NCI-H1417 treated with DMSO at 0.1 percent for 48 hours (cell line): ENCODE measurements at regions not wholly inside any gene's neighbourhood (a gene's known extent, or its start where the extent isn't known, plus 50 kb on each side); places are given as distances from the start of the nearest gene placed in this dataset.

Source experiments
- DNase-seq: peaks from one replicate; lab custom pipeline; 2025; lab: John Stamatoyannopoulos, UW

- no peak for DNase-seq
These were observed 267.8 kb downstream of the ENGASE start for GRCh38 chr17:79342376-79342775.

GRCh38 chr17:79341816-79342215, 267.2 kb downstream of the ENGASE start:
- DNase-seq: no peak

DNA sequence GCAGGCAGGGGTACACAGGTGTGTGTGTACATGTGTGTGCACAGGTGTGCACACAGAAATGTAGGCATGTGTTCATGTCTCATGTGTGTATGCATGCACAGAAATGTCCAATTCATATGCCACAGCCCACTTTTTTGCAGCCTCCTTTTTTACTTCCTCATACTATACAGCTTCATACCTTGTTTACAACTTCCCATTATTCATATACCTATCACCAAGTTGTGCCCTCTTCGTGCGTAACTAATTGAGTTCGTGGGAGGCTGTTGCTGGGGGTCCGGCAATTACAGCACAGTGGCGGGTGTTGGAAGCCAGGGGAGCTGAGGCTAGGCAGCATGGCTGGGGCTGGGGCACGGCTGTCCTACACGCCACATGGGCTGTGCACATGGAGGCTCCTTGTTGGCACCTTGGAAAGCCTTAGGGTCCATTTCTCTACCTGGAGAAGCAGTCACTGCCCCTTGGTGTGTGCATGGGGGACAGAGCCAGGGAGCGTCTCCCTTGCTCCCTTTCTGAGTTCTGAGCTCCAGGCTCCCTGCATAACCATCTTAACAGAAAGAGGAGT, 266.7 kb downstream of the ENGASE start:
- no peak for DNase-seq

DNA sequence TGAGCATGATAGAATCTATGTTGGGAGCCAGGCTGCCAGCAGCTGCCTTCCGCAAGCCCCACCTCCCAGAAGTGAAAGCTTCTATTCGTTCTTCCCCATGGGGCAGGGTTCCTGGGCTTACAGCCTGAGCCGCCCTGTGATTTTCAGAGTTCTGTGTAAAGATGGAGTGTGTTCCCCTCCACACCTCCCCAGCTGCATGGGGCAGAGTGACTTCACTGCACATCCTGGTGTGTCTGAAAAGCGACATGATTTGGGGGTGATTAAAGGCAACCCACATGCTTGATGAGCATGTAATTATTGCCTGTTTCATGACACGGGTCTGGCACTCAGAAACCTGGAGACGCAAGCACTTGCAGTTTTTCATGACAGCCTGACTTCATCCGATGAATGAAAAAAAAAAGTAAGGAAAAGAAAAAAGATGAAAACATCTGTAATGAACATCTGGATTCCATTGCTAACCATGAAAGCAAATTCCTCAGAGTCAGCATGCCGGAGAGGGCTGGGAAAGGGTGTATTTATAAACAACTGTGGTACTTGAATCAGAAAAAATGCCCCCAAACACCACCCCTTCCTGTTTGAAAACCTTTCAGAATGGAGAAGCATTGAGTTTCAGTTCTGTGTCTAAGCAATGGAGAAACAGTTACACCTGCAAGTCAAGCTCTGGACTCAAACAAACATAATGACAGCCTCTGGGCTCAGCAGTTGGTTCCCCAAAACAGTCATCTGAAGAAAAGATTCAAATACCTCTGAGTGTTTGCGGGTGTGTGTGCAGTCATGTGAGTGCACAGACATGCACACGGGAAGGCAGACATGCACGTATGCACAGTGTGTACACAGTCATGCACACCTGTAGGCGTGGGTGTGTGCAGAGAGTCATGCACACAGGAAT, 266.0 kb downstream of the ENGASE start:
- DNase-seq: no peak

GRCh38 chr17:79339321-79339720, 264.7 kb downstream of the ENGASE start:
- DNase-seq: no peak

GRCh38 chr17:79338604-79339003, 264.0 kb downstream of the ENGASE start:
- DNase-seq: no peak

GRCh38 chr17:79338152-79338551, 263.5 kb downstream of the ENGASE start:
- no peak for DNase-seq

DNA sequence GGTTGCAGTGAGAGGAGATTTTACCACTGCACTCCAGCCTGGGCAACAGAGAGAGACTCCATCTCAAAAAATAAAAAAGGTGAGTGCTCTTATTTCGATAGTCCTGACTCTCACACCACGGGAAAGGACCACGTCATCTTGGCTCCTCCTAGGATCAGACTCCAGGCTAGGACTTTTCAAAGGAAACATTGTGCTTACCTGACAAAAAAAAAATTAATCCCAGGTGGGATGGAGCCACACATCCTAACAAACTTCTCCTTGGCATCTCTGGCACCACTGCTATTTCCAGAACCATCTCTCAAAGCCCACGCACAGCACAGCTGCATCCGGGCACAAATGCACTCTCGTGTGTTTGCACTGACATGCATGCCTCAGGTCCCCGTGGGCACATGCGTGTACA, 262.4 kb downstream of the ENGASE start:
- no peak for DNase-seq

GRCh38 chr17:79335456-79335855, 260.8 kb downstream of the ENGASE start:
- no peak for DNase-seq

- DNase-seq: no peak
These were observed 257.5 kb downstream of the ENGASE start for GRCh38 chr17:79332011-79332554.

- DNase-seq: no peak
These were observed 256.9 kb downstream of the ENGASE start for GRCh38 chr17:79331492-79331891.

- no peak for DNase-seq
These were observed 256.1 kb downstream of the ENGASE start for GRCh38 chr17:79330696-79331095.

DNA sequence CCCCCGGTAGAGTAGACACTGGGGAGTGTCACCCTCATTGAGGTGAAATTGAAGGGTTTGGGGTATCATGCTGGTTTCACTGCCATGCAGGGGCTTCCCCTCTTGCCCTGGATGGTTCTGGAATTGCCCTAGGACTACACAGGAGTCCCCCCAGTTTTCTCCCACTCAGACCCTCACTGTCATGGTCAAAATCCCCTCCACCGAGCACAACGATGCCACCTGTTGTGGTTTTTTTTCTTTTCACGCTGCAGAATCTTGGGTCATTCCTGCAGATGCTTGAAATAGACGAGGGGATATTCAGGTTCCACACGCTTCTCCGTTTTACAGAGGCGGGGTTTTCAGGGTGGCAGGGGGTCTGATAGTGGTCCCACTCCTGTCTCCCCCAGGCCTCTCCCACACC, 255.6 kb downstream of the ENGASE start:
- no peak for DNase-seq

DNA sequence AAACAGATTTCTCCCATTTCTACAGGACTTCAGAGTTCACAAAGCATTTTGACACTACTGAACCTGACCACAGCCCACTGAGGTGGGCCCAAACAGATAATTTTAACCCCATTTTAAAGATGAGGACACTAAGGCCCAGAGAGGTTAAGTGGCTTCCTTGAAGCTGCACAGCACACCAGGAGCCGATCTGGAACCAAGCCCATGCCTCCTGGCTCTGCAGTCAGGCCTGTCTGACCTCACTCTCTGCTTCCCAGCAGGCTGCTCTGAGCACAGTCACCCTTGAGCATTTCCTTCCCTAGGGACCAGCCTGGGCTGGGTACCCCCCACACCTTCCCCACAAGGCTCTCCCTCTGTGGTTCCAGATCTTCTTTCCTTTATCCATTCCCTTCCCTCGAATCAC, 252.2 kb downstream of the ENGASE start:
- no peak for DNase-seq

- DNase-seq: no peak
These were observed 251.2 kb downstream of the ENGASE start for GRCh38 chr17:79325709-79326430.

- no peak for DNase-seq
These were observed 249.6 kb downstream of the ENGASE start for GRCh38 chr17:79324194-79324593.

DNA sequence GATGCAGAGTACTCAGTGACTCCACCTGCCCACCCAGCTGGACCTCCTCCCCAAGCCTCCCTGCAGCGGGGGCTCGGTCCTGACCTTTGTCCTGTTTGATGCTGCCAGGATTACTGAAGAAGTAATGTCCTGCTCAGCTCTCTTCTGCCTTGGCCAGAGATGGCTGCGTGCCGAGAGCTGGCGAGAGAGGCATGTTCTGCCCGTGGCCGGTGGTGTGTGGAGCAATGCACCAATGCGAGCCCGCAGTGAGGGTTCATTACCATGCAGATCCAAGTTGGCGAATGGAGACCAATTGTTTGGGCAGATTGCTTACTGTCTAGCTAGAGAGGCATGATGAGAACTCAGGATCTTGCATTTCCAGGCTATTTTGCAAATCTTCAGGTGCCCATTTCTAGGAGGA, 248.9 kb downstream of the ENGASE start:
- DNase-seq: no peak

DNA sequence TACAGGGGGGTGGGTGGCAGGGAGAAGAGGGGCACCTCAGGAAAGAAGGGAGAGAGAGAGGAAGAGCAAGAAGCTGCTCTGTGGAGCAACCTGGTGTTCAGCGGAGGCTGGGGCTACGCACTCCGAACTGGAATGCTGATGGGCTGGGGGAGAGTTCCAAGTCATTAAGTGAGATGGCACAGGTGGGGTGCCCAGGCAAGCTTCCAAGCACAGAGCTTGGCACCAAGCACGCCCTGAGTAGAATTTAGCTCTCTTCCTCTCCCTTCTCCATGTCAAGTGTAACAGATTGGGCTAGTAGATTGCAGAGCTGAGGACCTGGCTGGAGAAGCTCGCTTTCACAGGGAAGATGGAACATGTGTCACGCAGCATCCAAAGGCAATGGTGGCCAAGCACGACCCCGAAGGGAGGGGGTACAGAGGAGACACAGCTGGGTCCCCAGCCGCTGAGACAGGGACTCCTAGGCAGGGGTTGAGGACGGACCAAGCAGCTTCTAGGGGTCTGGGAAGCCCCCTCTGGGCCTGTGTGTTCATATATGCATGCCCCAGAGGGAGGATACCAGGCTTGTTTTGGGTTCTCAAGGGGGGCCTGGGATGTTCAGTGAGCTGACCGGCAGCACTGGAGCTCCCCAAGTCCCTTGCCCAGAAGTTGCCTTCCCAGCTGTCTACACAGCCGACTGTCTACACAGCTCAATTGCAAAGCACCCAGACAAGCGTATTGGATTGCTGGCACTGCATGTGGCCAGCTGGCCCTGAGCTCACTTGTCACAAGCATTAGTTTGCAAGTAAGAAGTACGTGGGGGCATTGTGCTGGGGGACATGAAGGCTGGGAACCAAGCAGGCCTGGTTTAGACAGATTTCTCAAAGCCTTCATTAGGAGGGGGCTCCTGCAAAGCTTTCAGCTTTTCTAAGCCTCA, 247.8 kb downstream of the ENGASE start:
- no peak for DNase-seq

DNA sequence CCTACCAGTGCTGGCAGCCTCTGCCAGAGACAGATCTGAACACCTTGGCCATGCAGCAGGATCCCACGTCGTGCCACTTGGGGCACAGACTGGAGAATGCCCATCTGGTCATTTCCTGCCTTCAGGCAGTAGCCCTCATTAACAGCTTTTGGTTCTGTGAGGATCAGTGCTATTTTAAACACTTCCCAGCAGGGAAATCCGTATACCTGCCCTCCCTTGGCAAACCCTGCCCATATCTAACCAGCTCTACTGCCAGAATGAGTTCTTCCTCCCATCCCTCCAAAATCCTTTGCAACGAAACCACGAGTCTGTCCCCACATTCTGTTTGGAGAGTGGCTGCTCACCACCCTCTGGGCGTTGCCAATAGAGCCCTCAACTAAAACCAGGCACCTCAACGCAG, 245.7 kb downstream of the ENGASE start:
- no peak for DNase-seq

DNA sequence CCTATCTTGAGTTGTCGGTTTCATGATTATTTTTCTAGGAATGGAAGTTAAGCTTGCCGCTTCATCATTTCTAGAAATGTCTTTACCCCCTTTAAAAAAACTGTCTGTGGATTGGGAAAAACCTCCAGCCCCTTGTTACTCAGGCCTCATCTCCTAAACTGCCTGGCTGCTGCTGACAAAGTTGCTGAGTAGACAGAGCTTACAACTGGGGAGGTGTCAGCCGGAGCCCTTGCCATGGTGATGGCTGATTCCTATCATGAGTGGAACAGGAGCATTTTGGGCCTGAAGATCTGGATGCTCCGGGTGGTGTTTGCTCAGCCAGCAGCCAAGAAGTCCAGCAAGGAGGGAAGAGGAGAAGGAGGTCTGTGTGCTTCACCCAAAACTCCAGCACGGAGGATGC, 243.3 kb downstream of the ENGASE start:
- no peak for DNase-seq

- no peak for DNase-seq
These were observed 242.2 kb downstream of the ENGASE start for GRCh38 chr17:79316805-79317204.
